B cell (primary cell): ENCODE measurements at regions not wholly inside any gene's neighbourhood (a gene's known extent, or its start where the extent isn't known, plus 50 kb on each side); places are given as distances from the start of the nearest gene placed in this dataset.

Experiments used
- CTCF ChIP-seq: fragments of 200-600 bp; IDR thresholded peaks from one replicate; pipeline ENCODE4 v1.8.0; 2022; ENCODE audit warnings: antibody characterized with exemption, mild to moderate bottlenecking
- EZH2 ChIP-seq: IDR thresholded peaks from 2 replicates; pipeline ENCODE4 v1.6.1; 2012; ENCODE audit warnings: borderline replicate concordance, low read depth, mild to moderate bottlenecking, moderate library complexity, low read length; ENCODE audit not compliant: insufficient read depth, poor library complexity, severe bottlenecking

GRCh38 chr5:74231697-74232096 is 408.8 kb downstream of the ENC1 start:
- TF ChIP-seq CTCF (no peak), EZH2 (no peak)
